Activated CD4-positive, alpha-beta T cell treated with anti-CD3 and anti-CD28 coated beads for 48 hours (primary cell): ENCODE measurements at regions not wholly inside any gene's neighbourhood (a gene's known extent, or its start where the extent isn't known, plus 50 kb on each side); places are given as distances from the start of the nearest gene placed in this dataset.
"Not testable (repeated sequence)": the region's sequence is repeated elsewhere in the genome, so short reads cannot be mapped to it uniquely, and the experiment has no call there.

Experiments
- DNase-seq: peaks from one replicate; pipeline ENCODE4 v3.0.0-alpha.2; 2020

DNA sequence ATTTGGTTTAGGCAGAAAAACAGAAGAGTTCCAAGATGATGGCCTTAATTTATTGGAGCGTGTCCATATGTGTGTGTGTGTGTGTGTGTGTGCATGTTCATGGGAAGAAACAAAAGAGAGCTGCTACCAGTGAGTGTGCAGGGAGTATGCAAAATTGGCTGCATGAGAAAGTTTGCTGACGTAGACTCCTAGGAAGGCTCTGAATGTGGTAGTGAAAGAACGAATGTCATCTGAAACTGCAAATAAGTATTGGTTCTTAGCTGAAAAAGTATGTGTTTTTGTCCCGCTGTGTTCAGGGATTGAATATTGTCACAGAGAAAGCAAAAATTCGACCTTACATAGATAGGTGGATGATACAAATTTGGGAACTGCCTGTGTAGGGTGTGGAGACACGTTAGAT is 542.6 kb upstream of the COX7C start:
- DNase-seq, result no peak

DNA sequence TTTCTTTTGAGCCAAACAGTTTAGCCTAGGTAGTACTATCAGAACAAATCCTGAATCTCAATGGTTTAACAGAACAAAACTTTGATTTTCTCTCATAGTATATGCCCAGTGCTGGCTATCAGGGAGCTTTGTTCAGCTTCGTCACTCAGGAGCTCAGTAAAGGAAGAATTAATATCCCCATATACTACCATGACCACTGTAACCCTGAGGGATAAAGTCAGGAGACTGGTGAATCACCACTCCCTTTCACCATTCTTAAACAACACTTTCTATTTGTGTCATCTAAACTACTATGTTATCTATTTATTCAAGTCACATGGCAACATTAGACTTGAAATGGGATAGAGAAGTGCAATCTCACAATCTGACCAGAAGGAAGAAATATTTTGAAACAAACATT is 522.6 kb upstream of the COX7C start:
- DNase-seq, result no peak

DNA sequence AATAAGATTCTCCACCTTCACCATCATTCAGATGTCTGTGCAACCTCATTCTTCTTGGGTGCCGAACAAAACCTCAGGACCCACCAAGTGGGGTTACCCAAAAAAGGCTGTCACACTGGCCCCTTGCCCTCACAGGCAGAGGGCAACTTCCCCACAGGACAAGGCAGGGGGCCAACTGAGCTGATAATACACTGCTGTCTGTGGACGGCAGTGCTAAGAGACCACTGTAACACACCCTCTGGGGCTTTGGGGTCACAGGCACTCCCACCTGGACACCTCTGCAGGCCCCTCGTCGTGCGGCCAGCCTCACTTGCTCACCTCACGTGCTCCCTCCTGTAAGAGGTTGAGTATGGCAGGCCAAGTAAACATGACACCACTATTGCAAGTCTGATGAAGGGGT is 515.8 kb upstream of the COX7C start:
- no peak for DNase-seq

DNA sequence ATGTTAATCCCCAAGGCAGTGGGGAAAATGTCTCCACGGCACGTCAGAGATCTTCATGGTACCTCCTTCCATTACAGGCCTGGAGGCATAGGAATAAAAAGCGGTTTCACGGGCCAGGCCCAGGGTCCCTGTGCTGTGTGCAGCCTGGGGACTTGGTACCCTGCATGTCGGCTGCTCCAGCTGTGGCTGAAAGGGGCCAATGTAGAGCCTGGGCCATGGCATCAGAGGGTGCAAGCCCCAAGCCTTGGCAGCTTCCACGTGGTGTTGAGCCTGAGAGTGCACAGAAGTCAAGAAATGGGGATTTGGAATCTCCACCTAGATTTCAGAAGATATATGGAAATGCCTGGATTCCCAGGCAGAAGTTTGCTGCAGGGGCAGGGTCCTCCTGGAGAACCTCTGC is 508.9 kb upstream of the COX7C start:
- DNase-seq, result no peak

DNA sequence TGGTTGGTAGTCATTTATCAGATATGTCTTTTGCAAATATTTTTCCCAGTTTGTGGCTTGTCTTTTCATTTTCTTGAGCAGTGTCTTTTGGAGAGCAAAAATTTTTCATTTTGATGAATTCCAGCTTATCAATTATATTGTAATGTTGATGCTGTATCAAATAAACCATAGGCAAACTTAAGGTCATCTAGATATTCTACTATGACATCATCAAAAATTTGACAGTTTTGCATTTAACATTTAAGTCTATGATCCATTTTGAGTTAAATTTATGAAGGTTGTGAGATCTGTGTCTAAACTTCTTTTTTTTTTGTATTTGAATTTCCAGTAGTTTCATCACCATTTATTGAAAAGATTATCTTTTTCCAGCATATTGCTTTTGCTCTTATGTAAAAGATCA is 505.5 kb upstream of the COX7C start:
- DNase-seq, result no peak

DNA sequence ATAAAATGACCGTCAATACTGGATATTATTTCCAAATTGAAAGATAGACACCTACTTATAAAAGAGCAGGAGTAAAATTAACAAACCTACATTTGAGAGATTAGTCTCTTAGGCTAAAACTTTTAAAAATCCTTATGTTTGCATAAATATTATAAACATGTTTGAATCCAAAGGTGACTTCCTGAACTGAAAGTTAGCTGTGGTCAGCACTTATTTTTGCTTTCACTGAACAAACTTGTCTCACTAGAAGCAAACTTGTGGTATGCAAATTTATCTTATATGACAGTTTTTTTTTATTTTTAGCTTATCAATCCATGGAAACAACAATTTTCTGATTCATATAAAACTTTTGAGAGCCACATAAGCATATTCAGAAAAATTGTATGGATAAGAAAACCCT is 502.6 kb upstream of the COX7C start:
- no peak for DNase-seq

DNA sequence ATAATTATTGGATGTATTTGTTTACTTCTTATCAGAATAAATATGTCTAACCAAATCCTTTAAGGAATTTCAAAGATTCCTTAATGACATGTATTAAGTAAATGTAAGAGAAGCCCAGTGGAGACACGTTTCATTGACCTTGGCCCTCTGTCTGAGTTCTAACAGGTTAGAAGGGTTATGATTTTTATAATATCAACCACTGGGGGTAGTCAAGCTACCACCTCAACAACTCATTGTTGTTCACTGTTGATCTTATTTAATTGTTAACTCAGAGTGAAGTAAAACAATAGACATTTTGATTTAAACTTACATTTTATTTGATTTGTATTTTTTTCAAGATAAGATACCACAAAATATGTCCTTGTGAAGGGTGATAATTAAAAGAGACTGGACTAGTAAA is 499.2 kb upstream of the COX7C start:
- DNase-seq, result no peak

DNA sequence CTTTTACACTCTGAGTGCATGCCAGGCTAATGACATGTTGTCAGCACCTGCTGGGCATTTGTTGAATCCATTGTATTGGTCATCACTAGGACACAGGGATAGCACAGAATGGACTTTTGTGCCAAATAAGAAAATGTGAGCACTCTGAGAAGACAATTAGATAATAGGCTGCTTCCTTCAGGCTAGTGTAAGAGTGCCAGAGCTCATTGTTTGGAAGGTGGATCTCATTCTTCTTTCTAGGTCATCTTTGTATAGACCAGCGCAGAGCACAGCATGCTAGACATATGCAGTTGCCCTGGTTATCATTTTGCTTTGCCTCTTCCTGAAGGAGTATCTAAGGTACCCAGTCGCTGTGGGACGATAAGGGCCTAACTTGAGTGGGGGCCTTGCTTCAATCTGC is 493.4 kb upstream of the COX7C start:
- DNase-seq, result no peak

DNA sequence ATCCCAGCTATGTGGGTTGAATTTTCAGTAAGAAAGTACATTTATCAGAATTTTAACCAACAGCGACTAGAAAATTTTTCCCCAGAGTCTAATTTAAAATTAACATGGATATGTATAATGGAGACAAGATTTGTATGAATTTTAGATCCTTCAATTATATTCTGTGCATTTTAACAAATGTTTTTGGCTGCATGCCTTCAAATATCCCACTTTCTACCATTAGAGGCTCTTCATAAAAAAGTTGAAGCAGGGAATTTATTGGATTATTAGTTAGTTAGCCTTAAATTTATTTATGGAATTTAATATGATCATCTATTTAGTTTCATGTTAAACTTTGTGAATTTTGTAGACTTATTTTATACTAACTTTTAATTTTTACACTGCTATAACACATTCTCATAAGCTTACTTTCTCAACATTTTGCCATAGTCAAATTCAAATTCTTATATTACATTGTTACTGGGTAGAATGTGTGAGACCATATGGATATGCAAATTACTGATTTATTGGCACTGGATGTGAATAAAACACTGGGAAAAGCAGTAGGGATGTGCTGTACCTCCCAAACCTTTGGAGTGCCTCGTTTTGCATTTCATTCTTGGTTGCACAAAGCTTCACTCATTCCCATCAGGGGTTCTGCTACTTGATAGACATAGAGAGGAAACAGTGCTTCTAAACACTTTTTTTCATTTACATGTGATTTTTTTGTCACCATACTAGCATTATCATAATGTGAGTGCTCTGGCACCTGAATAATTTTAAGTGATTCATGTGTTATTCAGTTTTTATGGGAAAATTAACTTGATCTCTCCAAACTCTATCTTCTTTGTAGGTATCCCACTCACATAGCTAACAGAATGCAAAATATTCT is 491.8 kb upstream of the COX7C start:
- no peak for DNase-seq

DNA sequence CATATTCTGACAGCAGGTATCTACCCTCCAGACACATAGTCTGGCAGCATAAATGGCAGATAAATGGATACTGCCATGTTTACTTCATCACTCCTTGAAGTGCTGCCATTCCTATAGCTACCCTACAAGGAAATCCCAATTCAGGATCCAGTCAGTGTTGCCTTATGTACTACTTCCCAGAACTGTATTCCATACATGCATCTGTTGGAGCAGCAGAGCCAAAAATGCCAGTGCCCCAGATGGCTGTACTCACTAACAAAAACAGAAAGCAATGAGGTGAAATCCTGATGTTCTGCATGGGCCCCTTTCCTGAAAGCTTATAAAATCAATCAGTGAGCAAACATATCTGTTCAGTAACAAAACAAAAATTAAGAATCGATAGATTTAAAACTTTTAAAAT is 490.0 kb upstream of the COX7C start:
- no peak for DNase-seq

DNA sequence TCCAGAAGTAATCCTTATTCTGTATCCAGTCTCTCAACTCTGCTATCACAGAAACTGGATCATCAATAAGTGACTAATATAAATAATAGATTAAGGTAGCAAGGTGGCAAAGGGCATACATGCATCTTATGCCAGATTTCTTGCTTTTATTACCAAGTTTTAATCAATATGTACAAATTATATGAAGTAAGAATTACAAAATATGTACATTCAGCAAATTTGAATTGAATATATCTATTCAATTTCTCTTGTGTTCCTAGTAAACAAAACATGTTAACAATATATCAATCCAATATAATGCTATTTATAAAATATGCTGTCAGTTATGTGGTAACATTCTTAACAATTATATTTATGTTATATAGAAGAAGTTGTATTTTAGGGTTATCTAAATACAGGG is 488.7 kb upstream of the COX7C start:
- DNase-seq, result no peak

DNA sequence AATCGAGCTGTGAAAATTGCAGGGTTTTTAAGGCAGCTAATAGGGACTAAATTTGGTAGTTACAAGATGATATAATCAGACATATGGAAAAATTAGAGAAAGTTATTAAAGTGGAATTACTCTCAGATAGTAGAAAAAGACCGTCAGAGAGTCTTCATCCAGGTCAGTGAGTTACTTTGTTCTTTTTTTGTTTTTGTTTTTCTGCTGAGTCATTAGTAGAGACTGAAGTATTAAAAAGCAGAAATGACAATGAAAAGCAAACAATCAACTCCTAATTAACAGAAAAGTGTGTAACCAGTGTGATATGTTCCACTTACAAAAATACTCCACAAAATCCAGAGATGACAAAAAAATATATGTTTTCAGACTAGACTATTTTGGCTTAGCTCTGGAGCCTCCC is 480.4 kb upstream of the COX7C start:
- no peak for DNase-seq

DNA sequence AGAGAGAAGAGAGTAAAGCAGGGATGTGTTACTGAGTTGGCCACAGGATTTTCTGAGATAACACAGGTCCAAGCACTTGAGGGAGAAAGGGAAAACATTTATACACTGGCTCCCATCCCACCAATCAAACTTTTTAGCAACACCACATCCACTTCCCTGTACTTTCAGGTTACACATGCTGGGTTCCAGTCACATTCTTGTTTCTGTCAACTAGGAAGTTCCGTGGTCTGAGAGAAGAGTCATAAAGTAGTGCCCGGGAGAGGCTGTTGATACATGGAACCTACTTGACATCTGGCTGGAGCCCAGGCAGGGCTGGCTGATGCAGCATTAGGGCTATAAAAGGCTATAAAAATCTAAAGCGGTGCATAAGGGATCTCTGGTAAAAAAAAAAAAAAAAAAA is 473.9 kb upstream of the COX7C start:
- no peak for DNase-seq

DNA sequence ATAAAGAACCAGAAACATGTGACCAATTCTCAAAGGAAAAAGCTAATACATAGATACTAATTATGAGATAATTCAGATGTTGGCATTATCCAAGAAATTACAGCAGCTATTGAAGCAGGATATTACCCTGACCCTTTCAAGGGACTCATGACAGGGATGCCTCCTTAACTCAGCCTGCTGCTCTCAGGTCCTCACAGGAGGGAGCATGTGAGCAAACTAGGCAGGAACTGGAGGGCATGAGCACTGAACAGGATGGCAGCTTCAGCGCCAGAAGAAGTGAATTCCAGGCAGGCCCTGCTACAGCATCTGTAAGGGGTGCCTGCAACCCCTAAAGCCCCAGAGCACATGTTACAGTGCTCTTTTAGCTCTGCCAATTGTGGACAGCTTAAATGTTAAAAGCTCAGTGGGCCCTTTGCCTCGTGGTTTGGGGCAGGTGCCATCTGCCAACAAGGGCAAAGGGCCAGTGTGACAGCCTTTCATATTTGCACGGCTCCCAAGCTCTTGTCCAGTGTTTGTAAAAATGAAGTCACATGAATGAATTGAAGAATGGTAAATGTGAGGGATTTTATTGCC is 464.7 kb upstream of the COX7C start:
- DNase-seq, result no peak

DNA sequence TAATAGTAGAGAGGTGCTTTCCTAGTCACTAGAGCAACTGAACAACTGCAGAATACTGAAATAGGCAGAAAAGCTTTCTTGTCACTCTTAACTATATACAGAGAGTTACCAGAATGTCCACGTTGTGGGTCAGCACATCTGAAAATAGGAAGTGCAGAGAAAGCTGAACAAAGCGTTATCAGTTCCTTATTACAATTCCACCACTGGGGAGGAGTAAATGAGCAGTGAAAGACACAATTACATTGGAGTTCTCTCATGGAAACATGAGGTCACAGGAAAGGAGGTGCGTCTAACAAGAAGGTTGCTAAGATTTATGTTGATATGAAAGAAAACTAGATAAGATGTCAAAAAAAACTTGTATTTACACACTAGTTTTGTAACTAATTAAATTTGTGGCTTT is 461.9 kb upstream of the COX7C start:
- DNase-seq, result no peak

DNA sequence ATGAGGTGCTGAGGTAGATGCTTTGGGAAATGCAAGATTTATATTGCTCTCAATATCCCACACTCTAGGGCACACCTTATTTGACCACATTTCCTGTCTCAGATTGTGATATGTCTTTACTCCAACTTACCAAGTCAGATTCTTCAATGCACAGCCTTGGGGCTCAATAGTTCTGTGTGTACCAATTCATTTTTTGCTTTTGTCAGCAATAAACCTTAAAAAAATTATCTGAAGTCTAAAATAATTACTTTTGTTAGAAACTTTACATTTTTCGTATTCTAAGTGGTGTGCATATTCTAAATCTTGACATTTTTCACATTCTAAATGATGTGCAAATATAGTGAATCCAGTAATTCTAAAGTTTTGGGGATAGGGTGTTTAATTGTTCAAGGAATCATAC is 447.5 kb upstream of the COX7C start:
- no peak for DNase-seq

DNA sequence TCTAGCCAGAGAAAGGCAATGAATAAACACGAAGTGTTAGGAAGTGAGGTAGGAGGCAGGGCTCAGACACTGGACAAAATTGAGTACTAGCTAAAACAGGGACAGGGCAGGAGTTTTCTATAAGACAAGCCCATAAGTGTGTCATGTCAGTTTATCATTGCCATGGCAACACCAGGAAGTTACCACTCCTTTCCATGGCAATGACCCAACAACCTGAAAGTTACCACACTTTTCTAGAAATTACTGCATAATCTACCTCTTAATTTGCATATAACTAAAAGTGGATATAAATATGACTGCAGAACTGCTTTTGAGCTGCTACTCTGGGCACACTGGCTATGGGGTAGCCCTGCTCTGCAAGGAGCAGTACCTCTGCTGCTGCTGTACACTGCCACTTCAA is 442.5 kb upstream of the COX7C start:
- peak; percentile 2 for DNase-seq

DNA sequence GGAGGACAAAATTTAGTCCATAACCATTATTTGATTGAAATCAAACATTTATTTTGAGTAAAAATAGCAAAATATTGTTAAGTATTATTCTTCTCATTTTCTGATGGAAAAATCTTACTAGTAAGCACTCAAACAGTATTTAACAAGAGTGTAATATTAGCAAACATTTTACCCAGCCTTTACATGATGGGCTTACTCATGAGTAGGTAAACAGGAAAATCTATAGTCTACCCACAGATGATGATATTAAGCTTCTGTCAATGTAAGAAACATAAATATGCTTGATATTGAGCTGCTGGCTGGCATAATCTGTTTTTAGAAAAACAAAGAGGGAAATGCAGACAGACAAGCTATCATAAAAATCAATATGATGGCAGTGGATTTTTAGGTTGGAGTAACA is 418.5 kb upstream of the COX7C start:
- no peak for DNase-seq

DNA sequence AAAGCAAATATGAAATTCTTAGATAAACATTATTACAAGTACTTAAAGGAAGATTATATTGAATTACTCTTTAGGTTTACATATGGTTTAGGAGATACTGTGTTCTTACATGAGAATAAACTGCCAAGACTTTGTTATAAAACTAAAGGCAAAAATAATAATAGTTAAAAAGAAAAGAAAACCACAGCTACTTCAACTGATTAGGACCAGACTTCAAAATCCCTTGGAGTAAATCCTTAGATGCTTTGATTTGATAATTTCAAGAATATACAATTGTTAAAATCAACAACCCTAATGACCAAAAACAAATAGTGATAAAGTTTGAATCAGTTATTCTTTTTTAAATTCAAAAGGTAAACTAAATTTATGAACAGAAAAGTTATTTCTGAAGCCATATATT is 389.6 kb upstream of the COX7C start:
- no peak for DNase-seq

DNA sequence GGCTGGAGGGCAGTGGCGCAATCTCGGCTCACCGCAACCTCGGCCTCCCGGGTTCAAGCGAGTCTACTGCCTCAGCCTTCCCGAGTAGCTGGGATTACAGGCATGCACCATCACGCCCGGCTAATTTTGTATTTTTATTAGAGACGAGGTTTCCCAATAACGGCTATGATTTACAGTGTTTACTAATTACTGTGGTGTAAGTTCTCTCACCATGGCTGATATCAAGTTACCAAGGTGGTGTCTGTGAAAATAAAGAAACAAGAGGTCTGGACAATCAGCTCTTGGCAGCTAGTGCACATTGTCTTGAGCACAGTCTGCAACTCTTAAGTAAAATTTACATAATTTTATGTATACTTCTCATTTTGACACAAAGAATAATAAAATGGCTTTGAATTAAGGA is 385.5 kb upstream of the COX7C start:
- DNase-seq, result no peak

DNA sequence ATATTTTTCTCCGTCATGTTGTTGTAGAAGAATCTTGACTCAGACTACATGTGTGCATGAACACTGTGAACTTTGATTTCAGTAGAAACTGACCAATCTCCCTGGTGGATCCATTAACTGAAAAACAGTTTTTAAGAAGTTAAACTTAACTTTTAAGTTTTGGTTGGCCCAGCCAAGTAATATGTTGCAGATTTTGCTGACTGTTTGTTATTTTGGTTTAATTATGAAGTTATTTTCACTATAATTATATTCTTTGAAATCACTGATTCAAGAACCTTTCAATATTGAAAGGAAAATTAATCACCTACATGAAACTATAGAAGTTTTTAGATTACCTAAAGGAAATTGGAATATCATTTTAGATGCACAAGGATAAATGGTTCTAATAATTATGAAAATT is 373.6 kb upstream of the COX7C start:
- DNase-seq, result no peak

DNA sequence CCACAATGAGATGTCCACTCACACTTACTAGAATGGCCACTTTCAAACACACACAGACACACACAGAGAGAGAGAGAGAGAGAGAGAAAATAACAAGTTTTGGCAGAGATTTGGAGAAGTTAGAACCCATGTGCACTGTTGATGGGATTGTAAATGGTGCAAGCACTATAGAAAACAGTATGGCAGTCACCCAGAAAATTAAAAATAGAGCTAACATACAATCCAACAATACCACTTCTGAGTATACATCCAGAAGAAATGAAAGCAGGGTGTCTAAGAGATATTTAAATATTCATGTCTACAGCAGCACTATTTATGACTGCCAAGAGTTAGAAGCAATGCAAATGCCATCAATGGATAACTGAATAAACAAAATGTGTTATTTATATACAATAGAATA is 359.9 kb upstream of the COX7C start:
- DNase-seq, result no peak

DNA sequence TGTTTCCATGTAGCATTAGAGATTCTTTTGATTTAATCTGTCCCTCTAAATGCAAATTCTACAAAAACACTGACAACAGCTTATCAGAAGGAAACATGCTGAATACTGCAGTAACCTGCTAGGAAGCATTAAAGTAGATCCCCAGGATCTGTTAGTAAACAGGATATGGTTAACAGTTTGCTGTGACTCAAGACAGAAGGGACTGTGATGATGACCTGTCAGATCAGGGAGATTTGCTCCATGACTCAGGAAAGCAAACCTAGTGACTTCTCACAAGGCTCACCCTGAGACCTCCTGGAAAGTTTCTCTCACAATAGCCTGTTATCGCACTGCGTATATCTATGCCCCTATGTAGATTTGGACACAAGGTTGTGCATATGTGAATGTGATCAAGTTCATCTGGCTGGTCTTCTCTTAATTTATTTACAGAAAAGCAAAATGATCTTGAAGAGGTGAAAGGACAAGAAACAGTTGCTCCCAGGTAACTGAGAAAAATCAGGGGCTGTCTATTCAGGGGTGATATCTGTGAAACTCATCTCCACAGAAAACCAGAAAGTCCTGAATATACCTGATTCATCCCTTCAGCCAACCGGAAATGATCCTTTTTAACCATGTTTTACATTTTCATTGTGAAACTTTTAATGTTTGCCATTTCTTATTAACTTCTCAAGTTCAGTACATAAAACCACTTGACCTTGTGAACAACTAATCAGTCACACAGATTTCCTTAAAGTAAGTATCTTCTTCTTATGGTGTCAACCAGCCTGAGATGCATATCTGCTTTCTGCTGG is 333.1 kb upstream of the COX7C start:
- DNase-seq, result not testable (repeated sequence)

DNA sequence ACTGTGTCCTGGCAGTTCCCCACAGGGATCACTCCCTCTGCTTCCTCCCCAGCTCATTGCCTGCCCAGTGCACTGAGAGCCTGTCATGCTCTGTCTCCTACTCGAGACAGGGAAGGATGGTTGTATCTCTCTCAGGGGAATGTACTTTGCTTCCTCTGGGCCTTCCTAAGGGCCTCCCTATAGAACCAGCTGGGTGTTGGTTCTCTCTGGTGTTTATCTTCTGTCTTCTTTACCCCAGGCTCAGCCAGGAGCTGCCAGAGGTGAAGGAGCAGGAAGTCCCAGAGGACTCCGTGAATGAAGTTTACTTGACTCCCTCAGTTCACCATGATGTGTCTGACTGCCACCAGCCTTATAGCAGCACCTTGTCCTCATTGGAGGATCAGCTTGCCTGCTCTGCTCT is 330.3 kb upstream of the COX7C start:
- not testable (repeated sequence) for DNase-seq
